ENCODE measurements at regions not wholly inside any gene's neighbourhood (a gene's known extent, or its start where the extent isn't known, plus 50 kb on each side); places are given as distances from the start of the nearest gene placed in this dataset.

DNA sequence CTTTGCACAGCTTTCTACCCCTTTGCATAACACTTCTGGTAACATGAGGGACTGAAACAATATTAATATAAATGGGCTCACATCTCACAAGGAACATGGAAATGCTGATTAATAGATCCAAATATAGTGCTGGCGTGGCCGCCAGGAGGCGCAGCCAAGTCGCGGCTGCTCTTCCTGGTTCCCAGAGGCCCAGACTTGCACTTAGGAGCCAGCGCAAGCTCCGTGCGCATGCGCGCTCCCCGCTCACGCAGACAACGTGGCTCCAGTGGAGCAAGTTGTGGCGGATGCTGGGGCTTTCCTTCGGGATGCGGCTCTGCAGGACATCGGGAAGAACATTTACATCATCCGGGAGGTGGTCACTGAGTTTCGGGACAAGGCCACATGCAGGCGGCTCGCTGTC lies 318.3 kb upstream of the SLC7A11 start:
- no peaks in the 10 kb centered on the region for H3K27me3 ChIP-seq
- H3K9me3 ChIP-seq, result no peaks in the 10 kb centered on the region
- no peak overlapping the region for H3K27ac ChIP-seq
- peaks cover 0 to 9% (median 0%) of the 10 kb centered on the region in 4 donors for H3K4me1 ChIP-seq
- no peak for TF ChIP-seq POLR2A (IDR thresholded peaks at IDR 0.05)
- no peak for TF ChIP-seq EP300 (IDR thresholded peaks at IDR 0.05)
- TF ChIP-seq, protein P1, sequence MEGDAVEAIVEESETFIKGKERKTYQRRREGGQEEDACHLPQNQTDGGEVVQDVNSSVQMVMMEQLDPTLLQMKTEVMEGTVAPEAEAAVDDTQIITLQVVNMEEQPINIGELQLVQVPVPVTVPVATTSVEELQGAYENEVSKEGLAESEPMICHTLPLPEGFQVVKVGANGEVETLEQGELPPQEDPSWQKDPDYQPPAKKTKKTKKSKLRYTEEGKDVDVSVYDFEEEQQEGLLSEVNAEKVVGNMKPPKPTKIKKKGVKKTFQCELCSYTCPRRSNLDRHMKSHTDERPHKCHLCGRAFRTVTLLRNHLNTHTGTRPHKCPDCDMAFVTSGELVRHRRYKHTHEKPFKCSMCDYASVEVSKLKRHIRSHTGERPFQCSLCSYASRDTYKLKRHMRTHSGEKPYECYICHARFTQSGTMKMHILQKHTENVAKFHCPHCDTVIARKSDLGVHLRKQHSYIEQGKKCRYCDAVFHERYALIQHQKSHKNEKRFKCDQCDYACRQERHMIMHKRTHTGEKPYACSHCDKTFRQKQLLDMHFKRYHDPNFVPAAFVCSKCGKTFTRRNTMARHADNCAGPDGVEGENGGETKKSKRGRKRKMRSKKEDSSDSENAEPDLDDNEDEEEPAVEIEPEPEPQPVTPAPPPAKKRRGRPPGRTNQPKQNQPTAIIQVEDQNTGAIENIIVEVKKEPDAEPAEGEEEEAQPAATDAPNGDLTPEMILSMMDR (IDR thresholded peaks at IDR 0.05), result no peak
- H3K4me3 ChIP-seq, result no peak overlapping the region
- 91 to 92% methylated on average over 21 of the region's 21 CpGs for WGBS, 2 donors
- no peaks in the 10 kb centered on the region for H3K36me3 ChIP-seq
- DNase-seq (ENCODE audit: low spot score in 2 of 2), result no peak

DNA sequence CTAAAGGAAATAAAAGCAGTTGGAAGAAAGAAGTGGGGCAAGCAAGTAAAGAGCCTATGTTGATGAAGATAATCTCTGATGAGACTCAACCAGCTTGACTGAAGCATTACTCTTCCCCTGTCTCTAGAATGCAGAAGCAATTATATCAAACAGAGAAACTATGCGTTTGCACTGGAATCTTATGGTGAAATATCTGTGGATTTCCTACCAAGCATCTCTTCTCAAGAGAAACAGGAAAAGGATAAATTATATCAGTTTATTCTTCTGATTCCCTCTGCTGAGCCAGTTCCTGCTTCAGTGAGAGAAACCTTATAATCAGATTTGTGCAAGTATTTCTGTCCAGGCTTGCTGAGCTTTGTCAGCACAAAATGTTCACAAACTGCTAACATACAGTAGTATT lies 316.7 kb upstream of the SLC7A11 start:
- WGBS, 2 donors, result 59 to 65% methylated on average over 1 of the region's 1 CpG
- Histone ChIP-seq H3K4me1 (peaks cover 0 to 9% (median 0%) of the 10 kb centered on the region in 4 donors), H3K27me3 (no peaks in the 10 kb centered on the region), H3K27ac (no peak overlapping the region), H3K4me3 (no peak overlapping the region), H3K9me3 (no peaks in the 10 kb centered on the region), H3K36me3 (no peaks in the 10 kb centered on the region)
- no peak for TF ChIP-seq POLR2A (IDR thresholded peaks at IDR 0.05)
- TF ChIP-seq, protein P1 (IDR thresholded peaks at IDR 0.05), result no peak
- no peak for DNase-seq (ENCODE audit: low spot score in 2 of 2)

DNA sequence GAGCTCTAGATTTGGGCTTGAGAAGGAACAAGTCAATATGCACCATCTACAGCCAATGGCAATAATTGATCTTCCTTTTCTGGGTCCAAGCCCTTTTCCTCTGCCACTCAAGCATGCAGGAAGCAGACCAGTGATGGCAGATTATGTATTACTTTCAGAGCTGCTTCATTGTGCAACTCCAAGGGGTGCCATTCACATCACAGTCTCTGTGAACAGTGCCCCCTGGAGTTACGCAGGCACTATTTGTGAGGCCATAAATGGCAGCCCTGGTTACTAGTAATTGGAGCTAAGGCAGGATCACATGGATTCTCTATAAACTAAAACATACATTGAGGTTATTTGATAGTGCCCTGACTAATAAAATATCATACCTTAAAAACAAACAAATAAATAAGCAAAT lies 313.4 kb upstream of the SLC7A11 start:
- Histone ChIP-seq H3K9me3 (peaks cover 0 to 8% (median 0%) of the 10 kb centered on the region in 4 donors), H3K4me3 (no peak overlapping the region), H3K4me1 (no peaks in the 10 kb centered on the region), H3K27me3 (no peaks in the 10 kb centered on the region), H3K27ac (no peak overlapping the region), H3K36me3 (no peaks in the 10 kb centered on the region)
- TF ChIP-seq EP300 (IDR thresholded peaks at IDR 0.05) (no peak), POLR2A (IDR thresholded peaks at IDR 0.05) (no peak)
- TF ChIP-seq, protein P1 (IDR thresholded peaks at IDR 0.05), result no peak
- no peak for DNase-seq (ENCODE audit: low spot score in 2 of 2)
- WGBS, 2 donors, result 79 to 85% methylated on average over 1 of the region's 1 CpG

DNA sequence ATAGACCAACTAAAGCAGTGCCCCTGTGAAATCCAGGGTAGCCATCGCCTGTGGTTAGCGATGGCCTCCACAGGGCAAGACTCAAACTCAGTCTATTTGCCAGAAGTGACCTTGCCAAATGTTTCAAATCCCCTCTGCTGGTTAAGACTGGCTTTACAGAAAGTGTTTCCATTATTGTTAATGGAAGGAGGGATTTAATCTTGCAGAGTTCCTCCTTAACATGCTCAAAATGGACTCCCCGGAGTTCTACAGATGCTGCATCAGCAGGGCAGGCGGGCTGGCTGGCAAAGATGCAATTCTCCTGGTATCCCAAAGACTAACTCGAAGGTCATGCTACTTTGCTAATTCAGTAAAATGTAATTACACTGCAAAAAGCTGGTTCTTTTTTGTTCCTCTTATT lies 313.0 kb upstream of the SLC7A11 start:
- Histone ChIP-seq H3K27ac (no peak overlapping the region), H3K27me3 (no peaks in the 10 kb centered on the region), H3K36me3 (no peaks in the 10 kb centered on the region), H3K9me3 (peaks cover 0 to 8% (median 0%) of the 10 kb centered on the region in 4 donors), H3K4me3 (no peak overlapping the region), H3K4me1 (no peaks in the 10 kb centered on the region)
- 85 to 95% methylated on average over 5 of the region's 5 CpGs for WGBS, 2 donors
- TF ChIP-seq, protein P1 (IDR thresholded peaks at IDR 0.05), result no peak
- TF ChIP-seq EP300 (IDR thresholded peaks at IDR 0.05) (no peak), POLR2A (IDR thresholded peaks at IDR 0.05) (no peak)
- DNase-seq (ENCODE audit: low spot score in 2 of 2), result no peak

DNA sequence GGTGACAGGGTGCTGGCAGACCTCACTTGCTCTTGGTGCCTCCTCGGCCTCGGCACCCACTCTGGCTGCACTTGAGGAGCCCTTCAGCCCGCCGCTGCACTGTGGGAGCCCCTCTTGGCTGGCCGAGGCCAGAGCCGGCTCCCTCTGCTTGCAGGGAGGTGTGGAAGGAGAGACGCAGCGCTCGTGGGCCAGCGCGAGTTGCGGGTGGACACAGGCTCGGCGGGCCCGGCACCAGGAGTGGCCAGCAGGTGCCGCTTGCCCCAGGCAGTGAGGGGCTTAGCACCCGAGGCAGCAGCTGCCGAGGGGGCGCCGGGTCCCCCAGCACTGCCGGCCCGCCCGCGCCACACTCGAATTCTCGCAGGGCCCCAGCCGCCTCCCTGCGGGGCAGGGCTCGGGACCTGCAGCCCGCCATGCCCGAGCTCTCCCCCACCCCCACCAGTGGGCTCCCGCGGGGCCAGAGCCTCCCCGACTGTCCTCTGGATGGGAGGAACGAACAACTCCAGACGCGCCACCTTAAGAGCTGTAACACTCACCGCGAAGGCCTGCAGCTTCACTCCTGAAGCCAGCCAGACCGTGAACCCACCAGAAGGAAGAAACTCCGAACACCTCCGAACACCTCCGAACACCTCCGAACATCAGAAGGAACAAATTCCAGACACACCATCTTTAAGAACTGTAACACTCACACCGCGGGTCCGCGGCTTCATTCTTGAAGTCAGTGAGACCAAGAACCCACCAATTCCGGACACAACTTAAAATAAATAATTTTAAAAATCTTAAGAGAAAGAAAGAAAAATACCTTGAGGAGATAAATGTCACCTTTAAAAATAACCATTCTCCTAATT lies 311.1 kb upstream of the SLC7A11 start:
- Histone ChIP-seq H3K4me3 (no peak overlapping the region), H3K36me3 (no peaks in the 10 kb centered on the region), H3K27ac (no peak overlapping the region), H3K4me1 (no peaks in the 10 kb centered on the region), H3K27me3 (no peaks in the 10 kb centered on the region), H3K9me3 (peaks cover 0 to 8% (median 0%) of the 10 kb centered on the region in 4 donors)
- DNase-seq (ENCODE audit: low spot score in 2 of 2), result no peak
- TF ChIP-seq EP300 (IDR thresholded peaks at IDR 0.05) (no peak), POLR2A (IDR thresholded peaks at IDR 0.05) (no peak)
- TF ChIP-seq, protein P1 (IDR thresholded peaks at IDR 0.05), result no peak
- WGBS, 2 donors, result 89 to 95% methylated on average over 19 to 25 of the region's 49 CpGs
